ENCODE measurements at regions not wholly inside any gene's neighbourhood (a gene's known extent, or its start where the extent isn't known, plus 50 kb on each side); places are given as distances from the start of the nearest gene placed in this dataset.

- no peaks in the 10 kb centered on the region for H3K9me3 ChIP-seq (ENCODE audit: low read length)
- Mint-ChIP-seq H3K27ac (no peak overlapping the region), H3K36me3 (no peaks in the 10 kb centered on the region), H3K9me3 (peaks cover 3 to 23% (median 6%) of the 10 kb centered on the region in 5 donors), H3K4me3 (no peak overlapping the region), H3K4me1 (no peaks in the 10 kb centered on the region), H3K27me3 (no peaks in the 10 kb centered on the region)
- no peaks in the 10 kb centered on the region for H3K27me3 ChIP-seq (ENCODE audit: insufficient read depth, low read length, poor library complexity, severe bottlenecking)
- no peak for DNase-seq
- no peaks in the 10 kb centered on the region for H3K4me1 ChIP-seq (ENCODE audit: insufficient read depth, low read length)
- H3K4me3 ChIP-seq (ENCODE audit: low read length) = no peak overlapping the region
- H3K27ac ChIP-seq (ENCODE audit: low read depth, low read length) = no peak overlapping the region
- CTCF ChIA-PET = no interaction called here
- no peaks in the 10 kb centered on the region for H3K36me3 ChIP-seq (ENCODE audit: insufficient read depth, low read length)
- POLR2A ChIA-PET = no interaction called here
Observed at GRCh38 chr1:189960769-189961168, 516.9 kb downstream of the BRINP3 start.

DNA sequence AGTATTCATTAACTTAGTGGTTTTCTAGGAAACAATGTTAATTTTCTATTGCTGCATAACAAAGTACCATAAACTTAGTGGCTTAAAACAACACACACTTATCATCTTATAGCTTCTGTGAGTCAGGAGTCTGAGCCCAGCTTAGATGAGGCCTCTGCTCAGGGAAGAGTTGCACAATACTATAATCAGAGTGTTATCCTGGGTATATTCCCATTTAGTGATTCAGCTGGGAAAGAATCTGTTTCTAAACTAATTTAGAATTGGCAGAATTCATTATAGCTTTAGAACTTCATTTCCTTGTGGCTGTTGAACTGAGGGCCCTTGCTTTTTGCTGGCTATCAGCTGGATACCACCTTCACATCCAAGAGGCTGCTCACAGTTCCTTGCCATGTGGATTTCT lies 515.5 kb downstream of the BRINP3 start:
- Mint-ChIP-seq H3K27me3 (no peaks in the 10 kb centered on the region), H3K4me3 (no peak overlapping the region), H3K9me3 (peaks cover 6 to 30% (median 6%) of the 10 kb centered on the region in 5 donors), H3K36me3 (no peaks in the 10 kb centered on the region), H3K4me1 (no peaks in the 10 kb centered on the region), H3K27ac (no peak overlapping the region)
- Histone ChIP-seq H3K9me3 (ENCODE audit: low read length) (no peaks in the 10 kb centered on the region), H3K27ac (ENCODE audit: low read depth, low read length) (no peak overlapping the region), H3K4me1 (ENCODE audit: insufficient read depth, low read length) (no peaks in the 10 kb centered on the region), H3K4me3 (ENCODE audit: low read length) (no peak overlapping the region), H3K27me3 (ENCODE audit: insufficient read depth, low read length, poor library complexity, severe bottlenecking) (no peaks in the 10 kb centered on the region), H3K36me3 (ENCODE audit: insufficient read depth, low read length) (no peaks in the 10 kb centered on the region)
- ChIA-PET POLR2A (no interaction called here), CTCF (no interaction called here)
- DNase-seq = no peak

DNA sequence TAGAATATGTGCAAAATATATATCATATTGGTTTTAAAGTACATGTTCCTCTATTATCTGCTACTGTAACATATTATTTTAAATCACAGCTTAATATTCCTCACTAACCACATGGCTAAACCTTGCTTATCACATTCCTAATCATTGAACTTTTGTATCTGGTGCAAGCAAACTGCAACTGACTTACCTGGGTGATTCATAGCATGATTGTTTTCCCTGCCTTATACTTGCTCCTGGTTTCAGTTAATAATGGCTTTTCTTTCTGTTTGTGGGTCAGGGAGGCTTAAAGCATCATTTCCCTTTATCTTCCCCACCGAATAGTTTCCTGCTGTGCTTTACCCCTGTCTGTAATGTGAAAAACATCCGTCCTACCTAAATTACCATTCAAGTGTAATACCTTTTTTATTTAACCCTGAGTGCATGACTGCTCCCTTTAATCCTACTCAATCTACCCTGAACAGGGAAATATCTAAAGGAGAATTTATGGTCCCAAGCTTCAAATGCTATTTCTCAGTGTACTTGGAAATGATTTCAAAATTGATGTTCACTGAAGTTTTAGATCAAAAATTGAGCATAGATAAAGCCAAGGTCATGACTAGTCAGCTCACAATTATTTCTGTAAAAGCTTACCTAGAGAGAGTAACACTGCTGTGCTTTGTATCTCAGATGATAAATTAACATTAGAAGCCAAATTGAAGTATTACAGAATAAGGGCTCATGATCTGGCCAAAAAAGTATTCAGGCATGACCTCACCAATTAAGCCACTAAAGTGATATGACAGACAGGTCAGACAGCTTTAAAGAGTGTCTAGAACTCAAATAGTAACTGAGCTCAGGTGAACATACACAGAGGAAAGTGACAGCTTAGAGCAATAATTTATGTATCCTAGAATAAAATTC lies 507.1 kb downstream of the BRINP3 start:
- Histone ChIP-seq H3K4me3 (ENCODE audit: low read length) (no peak overlapping the region), H3K27me3 (ENCODE audit: insufficient read depth, low read length, poor library complexity, severe bottlenecking) (no peaks in the 10 kb centered on the region), H3K27ac (ENCODE audit: low read depth, low read length) (no peak overlapping the region), H3K9me3 (ENCODE audit: low read length) (no peaks in the 10 kb centered on the region), H3K4me1 (ENCODE audit: insufficient read depth, low read length) (no peaks in the 10 kb centered on the region), H3K36me3 (ENCODE audit: insufficient read depth, low read length) (no peaks in the 10 kb centered on the region)
- Mint-ChIP-seq H3K36me3 (no peaks in the 10 kb centered on the region), H3K4me3 (no peak overlapping the region), H3K27ac (no peak overlapping the region), H3K4me1 (no peaks in the 10 kb centered on the region), H3K27me3 (no peaks in the 10 kb centered on the region), H3K9me3 (peaks cover 2 to 47% (median 10%) of the 10 kb centered on the region in 5 donors)
- ChIA-PET POLR2A (no interaction called here), CTCF (no interaction called here)
- DNase-seq = no peak

- POLR2A ChIA-PET = no interaction called here
- Histone ChIP-seq H3K36me3 (ENCODE audit: insufficient read depth, low read length) (no peaks in the 10 kb centered on the region), H3K9me3 (ENCODE audit: low read length) (no peaks in the 10 kb centered on the region)
Observed at GRCh38 chr1:189971656-189972055, 506.0 kb downstream of the BRINP3 start.

DNA sequence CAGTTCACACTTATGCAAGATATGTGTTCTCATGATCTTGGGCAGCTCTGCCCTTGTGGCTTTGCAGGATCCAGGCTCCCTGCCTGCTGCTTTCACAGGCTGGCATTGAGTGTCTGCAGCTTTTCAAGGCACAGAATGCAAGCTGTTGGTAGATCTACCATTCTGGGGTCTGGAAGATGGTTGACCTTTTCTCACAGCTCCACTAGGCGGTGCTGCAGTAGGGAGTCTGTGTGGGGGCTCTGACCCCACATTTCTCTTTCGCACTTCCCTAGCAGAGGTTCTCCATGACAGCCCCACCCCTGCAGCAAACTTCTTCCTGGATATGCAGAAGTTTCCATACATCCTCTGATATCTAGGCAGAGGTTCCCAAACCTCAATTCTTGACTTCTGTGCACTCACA lies 500.5 kb downstream of the BRINP3 start:
- DNase-seq = no peak
- Histone ChIP-seq H3K27me3 (ENCODE audit: insufficient read depth, low read length, poor library complexity, severe bottlenecking) (no peaks in the 10 kb centered on the region), H3K36me3 (ENCODE audit: insufficient read depth, low read length) (no peaks in the 10 kb centered on the region), H3K4me1 (ENCODE audit: insufficient read depth, low read length) (no peaks in the 10 kb centered on the region), H3K4me3 (ENCODE audit: low read length) (no peak overlapping the region), H3K9me3 (ENCODE audit: low read length) (no peaks in the 10 kb centered on the region), H3K27ac (ENCODE audit: low read depth, low read length) (no peak overlapping the region)
- no peak overlapping the region for H3K27ac Mint-ChIP-seq
- H3K9me3 Mint-ChIP-seq = peaks cover 20 to 41% (median 22%) of the 10 kb centered on the region in 5 donors
- ChIA-PET CTCF (no interaction called here), POLR2A (no interaction called here)
- H3K4me1 Mint-ChIP-seq = no peaks in the 10 kb centered on the region
- no peaks in the 10 kb centered on the region for H3K36me3 Mint-ChIP-seq
- H3K27me3 Mint-ChIP-seq = no peaks in the 10 kb centered on the region
- no peak overlapping the region for H3K4me3 Mint-ChIP-seq

More at GRCh38 chr1:189971656-189972055, 506.0 kb downstream of the BRINP3 start:
- CTCF ChIA-PET = no interaction called here
- no peaks in the 10 kb centered on the region for H3K36me3 Mint-ChIP-seq
- no peaks in the 10 kb centered on the region for H3K27me3 Mint-ChIP-seq
- Histone ChIP-seq H3K27me3 (ENCODE audit: insufficient read depth, low read length, poor library complexity, severe bottlenecking) (no peaks in the 10 kb centered on the region), H3K4me3 (ENCODE audit: low read length) (no peak overlapping the region), H3K27ac (ENCODE audit: low read depth, low read length) (no peak overlapping the region), H3K4me1 (ENCODE audit: insufficient read depth, low read length) (no peaks in the 10 kb centered on the region)
- H3K9me3 Mint-ChIP-seq = peaks cover 3 to 42% (median 14%) of the 10 kb centered on the region in 5 donors
- no peak for DNase-seq
- H3K27ac Mint-ChIP-seq = no peak overlapping the region
- no peak overlapping the region for H3K4me3 Mint-ChIP-seq
- no peaks in the 10 kb centered on the region for H3K4me1 Mint-ChIP-seq

GRCh38 chr1:189983166-189983890 lies 494.3 kb downstream of the BRINP3 start:
- Mint-ChIP-seq H3K27ac (no peak overlapping the region), H3K27me3 (no peaks in the 10 kb centered on the region), H3K9me3 (peaks cover 16 to 30% (median 24%) of the 10 kb centered on the region in 5 donors), H3K4me1 (no peaks in the 10 kb centered on the region), H3K36me3 (no peaks in the 10 kb centered on the region), H3K4me3 (no peak overlapping the region)
- no peaks in the 10 kb centered on the region for H3K4me1 ChIP-seq (ENCODE audit: insufficient read depth, low read length)
- CTCF ChIA-PET = no interaction called here
- no peaks in the 10 kb centered on the region for H3K9me3 ChIP-seq (ENCODE audit: low read length)
- no peak for DNase-seq
- no peak overlapping the region for H3K4me3 ChIP-seq (ENCODE audit: low read length)
- POLR2A ChIA-PET = no interaction called here
- no peak overlapping the region for H3K27ac ChIP-seq (ENCODE audit: low read depth, low read length)
- no peaks in the 10 kb centered on the region for H3K36me3 ChIP-seq (ENCODE audit: insufficient read depth, low read length)
- H3K27me3 ChIP-seq (ENCODE audit: insufficient read depth, low read length, poor library complexity, severe bottlenecking) = no peaks in the 10 kb centered on the region

DNA sequence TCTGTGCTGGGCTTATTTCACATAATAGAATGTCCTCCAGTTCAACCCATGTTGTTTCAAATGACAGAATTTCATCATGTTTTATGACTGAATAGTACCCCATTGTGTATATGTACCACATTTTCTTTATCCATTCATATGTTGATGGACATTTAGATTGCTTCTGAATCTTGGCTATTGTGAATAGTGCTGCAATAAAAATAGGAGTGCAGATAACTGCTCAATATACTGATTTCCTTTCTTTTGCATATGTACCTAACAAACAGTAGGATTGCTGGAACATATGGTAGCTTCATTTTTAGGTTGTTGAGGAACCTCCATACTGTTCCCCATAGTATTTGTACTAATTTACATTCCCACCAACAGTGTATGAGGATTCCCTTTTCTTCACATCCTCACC lies 491.1 kb downstream of the BRINP3 start:
- H3K27me3 ChIP-seq (ENCODE audit: insufficient read depth, low read length, poor library complexity, severe bottlenecking) = no peaks in the 10 kb centered on the region
- H3K36me3 ChIP-seq (ENCODE audit: insufficient read depth, low read length) = no peaks in the 10 kb centered on the region
- CTCF ChIA-PET = no interaction called here
- no peak for DNase-seq
- Mint-ChIP-seq H3K36me3 (no peaks in the 10 kb centered on the region), H3K27me3 (no peaks in the 10 kb centered on the region), H3K4me1 (no peaks in the 10 kb centered on the region), H3K9me3 (peaks cover 10 to 29% (median 21%) of the 10 kb centered on the region in 5 donors), H3K27ac (no peak overlapping the region), H3K4me3 (no peak overlapping the region)
- POLR2A ChIA-PET = no interaction called here
- H3K27ac ChIP-seq (ENCODE audit: low read depth, low read length) = no peak overlapping the region
- no peak overlapping the region for H3K4me3 ChIP-seq (ENCODE audit: low read length)
- no peaks in the 10 kb centered on the region for H3K9me3 ChIP-seq (ENCODE audit: low read length)
- no peaks in the 10 kb centered on the region for H3K4me1 ChIP-seq (ENCODE audit: insufficient read depth, low read length)

- no peak overlapping the region for H3K27ac Mint-ChIP-seq
- ChIA-PET POLR2A (no interaction called here), CTCF (no interaction called here)
- Histone ChIP-seq H3K27ac (ENCODE audit: low read depth, low read length) (no peak overlapping the region), H3K36me3 (ENCODE audit: insufficient read depth, low read length) (no peaks in the 10 kb centered on the region), H3K27me3 (ENCODE audit: insufficient read depth, low read length, poor library complexity, severe bottlenecking) (no peaks in the 10 kb centered on the region), H3K4me1 (ENCODE audit: insufficient read depth, low read length) (no peaks in the 10 kb centered on the region), H3K9me3 (ENCODE audit: low read length) (no peaks in the 10 kb centered on the region), H3K4me3 (ENCODE audit: low read length) (no peak overlapping the region)
- no peak overlapping the region for H3K4me3 Mint-ChIP-seq
- no peaks in the 10 kb centered on the region for H3K27me3 Mint-ChIP-seq
- no peaks in the 10 kb centered on the region for H3K36me3 Mint-ChIP-seq
- DNase-seq = no peak
- no peaks in the 10 kb centered on the region for H3K4me1 Mint-ChIP-seq
- H3K9me3 Mint-ChIP-seq = peaks cover 10 to 34% (median 23%) of the 10 kb centered on the region in 5 donors
Observed at GRCh38 chr1:189987509-189987908, 490.2 kb downstream of the BRINP3 start.
